BJ (cell line): ENCODE measurements at regions not wholly inside any gene's neighbourhood (a gene's known extent, or its start where the extent isn't known, plus 50 kb on each side); places are given as distances from the start of the nearest gene placed in this dataset.

ENCODE experiments used
- CTCF ChIA-PET: fragments of 350-600 bp; formaldehyde crosslinking; extraction: SDS; loops from one replicate; lab custom pipeline; 2021; ENCODE audit warnings: antibody characterized with exemption, inconsistent platforms; lab: Yijun Ruan, JAX
- POLR2A ChIA-PET: fragments of 300-600 bp; sonication (Branson Sonifier 250); formaldehyde crosslinking; extraction: SDS; loops from one replicate; lab custom pipeline; 2021; ENCODE audit warnings: antibody characterized with exemption; lab: Charles Lee
- DNase-seq: peaks from one replicate; pipeline ENCODE4 v3.0.0-alpha.2; 2011; ENCODE audit warnings: low read depth
- H3K27me3 ChIP-seq: 2 replicates; pipeline ENCODE4 v1.6.0; 2011; ENCODE audit warnings: low read length; ENCODE audit not compliant: control insufficient read depth, insufficient read depth
- H3K36me3 ChIP-seq: 2 replicates; pipeline ENCODE4 v1.5.1; 2011; ENCODE audit warnings: low read length; ENCODE audit not compliant: control insufficient read depth, insufficient read depth
- H3K4me3 ChIP-seq: 2 replicates; pipeline ENCODE4 v1.5.1; 2011; ENCODE audit warnings: low read depth, mild to moderate bottlenecking, control low read depth, low read length
- TF ChIP-seq, protein P1 (sequence below): IDR thresholded peaks from 2 replicates; pipeline ENCODE4 v1.5.1; 2011; ENCODE audit warnings: low read depth, mild to moderate bottlenecking, control low read depth, inconsistent platforms, low read length, moderate library complexity; ENCODE audit not compliant: insufficient read depth

DNA sequence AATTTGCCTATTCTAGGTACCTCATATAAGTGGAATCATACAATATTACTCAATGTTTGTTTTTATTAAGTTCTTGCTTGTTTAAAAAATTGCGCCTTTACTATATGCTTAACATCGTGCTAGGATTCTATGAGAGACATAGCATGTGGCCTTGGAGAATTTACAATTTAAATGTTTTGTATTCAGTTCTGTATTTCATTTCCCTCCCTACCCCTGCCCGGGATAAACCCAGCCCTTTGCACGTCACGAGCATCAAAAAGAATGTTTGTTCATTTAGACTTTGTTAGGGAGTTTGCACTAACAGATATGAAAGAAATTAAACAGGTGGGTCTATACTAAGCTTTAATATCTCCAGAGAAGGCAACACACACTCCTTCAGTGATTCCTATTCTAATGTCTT lies 75.7 kb downstream of the C18orf54 start:
- Histone ChIP-seq H3K4me3 (no peak overlapping the region), H3K27me3 (no peaks in the 10 kb centered on the region; the same call in 1 of the 2 replicates), H3K36me3 (no peaks in the 10 kb centered on the region)
- POLR2A ChIA-PET: no interaction called here
- CTCF ChIA-PET: interaction anchor here (0.6 kb wide), 2 partner anchors 11 to 20 kb away, joined by 3 read pairs; no protein-coding TSS in a partner anchor
- TF ChIP-seq, protein P1, sequence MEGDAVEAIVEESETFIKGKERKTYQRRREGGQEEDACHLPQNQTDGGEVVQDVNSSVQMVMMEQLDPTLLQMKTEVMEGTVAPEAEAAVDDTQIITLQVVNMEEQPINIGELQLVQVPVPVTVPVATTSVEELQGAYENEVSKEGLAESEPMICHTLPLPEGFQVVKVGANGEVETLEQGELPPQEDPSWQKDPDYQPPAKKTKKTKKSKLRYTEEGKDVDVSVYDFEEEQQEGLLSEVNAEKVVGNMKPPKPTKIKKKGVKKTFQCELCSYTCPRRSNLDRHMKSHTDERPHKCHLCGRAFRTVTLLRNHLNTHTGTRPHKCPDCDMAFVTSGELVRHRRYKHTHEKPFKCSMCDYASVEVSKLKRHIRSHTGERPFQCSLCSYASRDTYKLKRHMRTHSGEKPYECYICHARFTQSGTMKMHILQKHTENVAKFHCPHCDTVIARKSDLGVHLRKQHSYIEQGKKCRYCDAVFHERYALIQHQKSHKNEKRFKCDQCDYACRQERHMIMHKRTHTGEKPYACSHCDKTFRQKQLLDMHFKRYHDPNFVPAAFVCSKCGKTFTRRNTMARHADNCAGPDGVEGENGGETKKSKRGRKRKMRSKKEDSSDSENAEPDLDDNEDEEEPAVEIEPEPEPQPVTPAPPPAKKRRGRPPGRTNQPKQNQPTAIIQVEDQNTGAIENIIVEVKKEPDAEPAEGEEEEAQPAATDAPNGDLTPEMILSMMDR: no peak
- DNase-seq: no peak

DNA sequence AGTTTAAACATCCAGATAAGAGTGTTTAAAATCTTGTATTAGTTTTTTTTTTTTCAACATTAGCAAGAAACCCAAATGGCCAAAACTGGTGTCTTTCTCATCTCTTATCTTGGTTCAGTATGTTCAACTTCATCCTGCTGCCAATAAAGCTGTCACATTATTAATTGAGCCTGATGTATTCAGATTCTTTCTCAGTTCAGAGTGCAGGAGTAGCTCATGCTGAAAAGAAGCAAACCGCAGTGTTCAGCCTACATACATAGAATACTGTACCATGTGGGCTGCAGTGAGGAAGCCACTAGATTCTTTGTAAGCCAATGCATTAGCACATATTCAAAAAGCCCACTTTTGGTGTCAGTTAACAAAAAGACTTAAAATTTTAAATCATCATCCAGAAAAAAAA lies 76.2 kb downstream of the C18orf54 start:
- Histone ChIP-seq H3K27me3 (no peaks in the 10 kb centered on the region; the same call in 1 of the 2 replicates), H3K36me3 (no peaks in the 10 kb centered on the region), H3K4me3 (no peak overlapping the region)
- no peak for DNase-seq
- ChIA-PET POLR2A (no interaction called here), CTCF (interaction anchor here (0.6 kb wide), 2 partner anchors 11 to 20 kb away, joined by 3 read pairs; no protein-coding TSS in a partner anchor)
- TF ChIP-seq, protein P1: no peak

DNA sequence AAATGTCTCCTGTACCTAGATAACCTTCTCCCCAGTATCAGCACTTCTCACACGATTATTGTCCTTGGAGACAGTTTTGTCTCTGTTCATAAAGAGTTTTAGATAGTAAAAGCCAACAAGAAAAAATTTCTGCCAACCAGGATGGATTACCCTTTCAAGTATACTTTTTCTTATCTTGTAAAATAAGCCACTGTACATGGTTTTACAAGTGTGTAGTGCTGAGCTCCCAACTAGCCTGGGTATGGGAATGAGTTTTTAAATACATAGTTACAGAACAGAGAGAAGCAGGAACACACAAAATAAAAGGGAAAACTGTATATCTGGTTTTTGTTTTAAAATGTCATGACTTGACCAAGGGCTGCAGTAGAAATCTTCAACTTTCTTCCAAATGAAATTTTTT lies 76.7 kb downstream of the C18orf54 start:
- ChIA-PET POLR2A (no interaction called here), CTCF (interaction anchor here (1.0 kb wide), 1 partner anchor 9 kb away, joined by 4 read pairs; no protein-coding TSS in a partner anchor)
- H3K4me3 ChIP-seq: no peak overlapping the region
- H3K27me3 ChIP-seq: no peaks in the 10 kb centered on the region; the same call in 1 of the 2 replicates
- H3K36me3 ChIP-seq: no peaks in the 10 kb centered on the region
- DNase-seq: no peak
- TF ChIP-seq, protein P1: no peak

DNA sequence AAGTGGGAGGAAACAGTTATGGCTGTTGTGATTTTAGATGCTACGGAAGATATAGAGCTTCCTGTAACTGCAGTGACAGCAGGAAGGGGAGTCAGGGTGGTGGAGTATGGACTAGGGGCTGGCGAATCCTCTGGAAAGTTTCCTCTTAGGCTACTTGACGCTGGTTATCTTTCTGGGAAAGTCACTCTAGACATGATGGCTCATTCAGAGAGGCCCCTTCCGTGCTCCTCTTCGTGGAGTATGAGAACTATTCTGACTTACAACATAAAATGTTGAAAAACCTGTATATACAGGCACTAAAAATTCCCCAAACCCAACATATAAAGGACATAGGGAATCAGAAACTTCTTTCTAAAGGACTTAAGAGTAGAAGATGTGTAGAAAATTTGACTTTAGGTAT lies 78.8 kb downstream of the C18orf54 start:
- no peaks in the 10 kb centered on the region for H3K27me3 ChIP-seq
- H3K4me3 ChIP-seq: no peak overlapping the region
- ChIA-PET CTCF (no interaction called here), POLR2A (no interaction called here)
- no peaks in the 10 kb centered on the region for H3K36me3 ChIP-seq
- DNase-seq: no peak
- TF ChIP-seq, protein P1: no peak

DNA sequence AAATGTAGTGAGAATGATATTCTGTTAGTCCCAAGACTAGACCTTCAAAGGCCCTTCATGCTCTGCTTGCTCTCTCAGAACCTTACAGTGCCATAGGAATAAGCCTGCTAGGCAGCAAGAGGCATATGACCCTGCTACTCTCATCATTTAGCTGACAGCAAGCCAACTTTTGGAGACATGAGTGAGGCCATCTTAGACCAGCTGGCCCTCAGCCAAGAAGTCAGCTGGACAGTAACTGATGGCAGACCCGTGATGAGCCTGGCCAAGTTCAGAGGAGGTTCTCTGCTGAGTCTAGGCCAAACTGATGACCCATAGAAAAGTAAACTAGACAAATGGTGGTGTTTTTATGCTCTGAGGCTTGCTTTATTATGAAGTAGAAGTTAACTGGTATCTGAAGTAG lies 82.6 kb downstream of the C18orf54 start:
- ChIA-PET CTCF (interaction anchor here (0.6 kb wide), 1 partner anchor 241 kb away, joined by 3 read pairs; no protein-coding TSS in a partner anchor), POLR2A (no interaction called here)
- TF ChIP-seq, protein P1: no peak
- H3K36me3 ChIP-seq: no peaks in the 10 kb centered on the region
- 0 out of 2 replicates have a peak, but pooled peaks cover 1% of the 10 kb centered on the region for H3K27me3 ChIP-seq
- DNase-seq: no peak
- H3K4me3 ChIP-seq: no peak overlapping the region
